ACC112 (cell line): ENCODE measurements at regions not wholly inside any gene's neighbourhood (a gene's known extent, or its start where the extent isn't known, plus 50 kb on each side); places are given as distances from the start of the nearest gene placed in this dataset.

Source experiments
- H2AFZ ChIP-seq: fragments of 200-600 bp; sonication (generic); one replicate; pipeline ENCODE4 v1.6.0; 2017; ENCODE audit warnings: antibody characterized with exemption, low read length; ENCODE audit not compliant: unreplicated experiment
- H3K27ac ChIP-seq: fragments of 200-600 bp; sonication (generic); 2 replicates; pipeline ENCODE4 v1.5.1; 2014; ENCODE audit warnings: low read depth, mild to moderate bottlenecking, antibody characterized with exemption, low read length, moderate library complexity
- H3K27me3 ChIP-seq: fragments of 200-600 bp; sonication (generic); 2 replicates; pipeline ENCODE4 v1.6.1; 2014; ENCODE audit warnings: mild to moderate bottlenecking, antibody characterized with exemption, low read length, moderate library complexity, mixed read lengths; ENCODE audit not compliant: insufficient read depth
- H3K36me3 ChIP-seq: fragments of 200-600 bp; sonication (generic); 2 replicates; pipeline ENCODE4 v1.6.1; 2016; ENCODE audit warnings: mild to moderate bottlenecking, antibody characterized with exemption, low read length, moderate library complexity, mixed read lengths; ENCODE audit not compliant: insufficient read depth
- H3K4me1 ChIP-seq: fragments of 200-600 bp; sonication (generic); one replicate; pipeline ENCODE4 v1.6.1; 2016; ENCODE audit warnings: low read length, mixed read lengths; ENCODE audit not compliant: insufficient read depth, unreplicated experiment, control insufficient read depth
- H3K4me3 ChIP-seq: fragments of 200-600 bp; sonication (generic); 2 replicates; pipeline ENCODE4 v1.5.1; 2014; ENCODE audit warnings: mild to moderate bottlenecking, low read depth, low read length
- H3K79me2 ChIP-seq: fragments of 200-600 bp; sonication (generic); one replicate; pipeline ENCODE4 v1.6.0; 2016; ENCODE audit warnings: low read length; ENCODE audit not compliant: control insufficient read depth, unreplicated experiment, insufficient read depth

DNA sequence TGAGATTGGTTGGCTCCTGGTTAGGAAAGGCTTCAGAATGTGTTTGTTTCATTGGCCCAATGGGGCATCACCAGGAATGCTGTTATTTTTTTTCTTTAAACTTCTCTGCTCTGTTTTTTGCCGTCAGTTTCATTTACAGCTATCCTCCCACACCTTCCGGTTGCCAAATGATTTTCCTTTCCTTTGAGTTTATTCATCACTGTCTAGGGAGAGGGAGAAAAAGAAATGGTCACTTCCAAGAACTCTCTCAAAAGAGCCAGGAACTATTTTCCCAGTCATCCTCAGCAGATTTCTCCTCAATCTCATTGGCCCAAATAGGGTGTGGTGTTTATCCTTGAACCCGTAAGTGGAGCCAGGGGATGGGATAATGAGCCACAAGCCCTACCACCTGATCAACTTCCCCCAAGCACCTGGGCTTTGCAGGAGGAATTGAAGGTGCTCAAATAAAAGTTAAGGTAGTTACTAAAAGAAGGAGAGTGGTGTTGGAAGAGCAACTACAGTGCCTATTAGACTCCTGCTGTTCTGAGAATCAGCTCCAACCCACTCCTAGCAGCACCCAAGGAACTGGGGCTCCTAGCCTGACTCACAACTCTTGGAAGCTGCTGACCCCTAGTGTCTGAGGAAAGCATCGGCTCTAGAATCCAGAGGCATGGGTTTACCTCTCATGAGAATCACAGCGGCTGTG is 183.8 kb upstream of the IL12A start:
- Histone ChIP-seq H3K27ac (peak overlapping the region; percentile 41), H3K36me3 (no peaks in the 10 kb centered on the region), H3K27me3 (no peaks in the 10 kb centered on the region), H3K4me3 (peak overlapping the region; percentile 34), H3K79me2 (peaks cover 57% of the 10 kb centered on the region), H2AFZ (no peak overlapping the region), H3K4me1 (peaks cover 23% of the 10 kb centered on the region)

- Histone ChIP-seq H3K27me3 (no peaks in the 10 kb centered on the region), H3K4me1 (peaks cover 23% of the 10 kb centered on the region), H3K27ac (no peak overlapping the region), H3K79me2 (peaks cover 52% of the 10 kb centered on the region), H2AFZ (no peak overlapping the region), H3K4me3 (no peak overlapping the region), H3K36me3 (no peaks in the 10 kb centered on the region)
Measured at GRCh38 chr3:159805411-159805772, 183.2 kb upstream of the IL12A start.

- Histone ChIP-seq H3K27me3 (no peaks in the 10 kb centered on the region), H2AFZ (no peak overlapping the region), H3K4me3 (no peak overlapping the region), H3K27ac (no peak overlapping the region), H3K36me3 (no peaks in the 10 kb centered on the region), H3K79me2 (peaks cover 46% of the 10 kb centered on the region), H3K4me1 (peaks cover 23% of the 10 kb centered on the region)
Measured at GRCh38 chr3:159806412-159806811, 182.2 kb upstream of the IL12A start.

GRCh38 chr3:159807137-159808040 is 181.2 kb upstream of the IL12A start:
- Histone ChIP-seq H3K27me3 (no peaks in the 10 kb centered on the region), H3K27ac (no peak overlapping the region), H3K4me1 (peaks cover 23% of the 10 kb centered on the region), H3K4me3 (no peak overlapping the region), H3K36me3 (no peaks in the 10 kb centered on the region), H2AFZ (no peak overlapping the region), H3K79me2 (peaks cover 43% of the 10 kb centered on the region)

GRCh38 chr3:159813822-159814531 is 174.7 kb upstream of the IL12A start:
- Histone ChIP-seq H3K27ac (no peak overlapping the region), H3K79me2 (peaks cover 32% of the 10 kb centered on the region)

GRCh38 chr3:159816512-159816911 is 172.1 kb upstream of the IL12A start:
- Histone ChIP-seq H2AFZ (no peak overlapping the region), H3K36me3 (no peaks in the 10 kb centered on the region), H3K4me1 (peaks cover 12% of the 10 kb centered on the region), H3K79me2 (peaks cover 29% of the 10 kb centered on the region), H3K27ac (no peak overlapping the region), H3K27me3 (no peaks in the 10 kb centered on the region), H3K4me3 (no peak overlapping the region)

More at GRCh38 chr3:159813822-159814531, 174.7 kb upstream of the IL12A start:
- H3K27me3 ChIP-seq = no peaks in the 10 kb centered on the region
- H3K4me3 ChIP-seq = no peak overlapping the region
- peaks cover 8% of the 10 kb centered on the region for H3K4me1 ChIP-seq
- no peaks in the 10 kb centered on the region for H3K36me3 ChIP-seq
- no peak overlapping the region for H2AFZ ChIP-seq

GRCh38 chr3:159817126-159817525 is 171.5 kb upstream of the IL12A start:
- no peak overlapping the region for H3K4me3 ChIP-seq
- peaks cover 12% of the 10 kb centered on the region for H3K4me1 ChIP-seq
- H3K79me2 ChIP-seq = peaks cover 29% of the 10 kb centered on the region
- no peak overlapping the region for H3K27ac ChIP-seq
- no peaks in the 10 kb centered on the region for H3K36me3 ChIP-seq
- H2AFZ ChIP-seq = no peak overlapping the region
- H3K27me3 ChIP-seq = no peaks in the 10 kb centered on the region

DNA sequence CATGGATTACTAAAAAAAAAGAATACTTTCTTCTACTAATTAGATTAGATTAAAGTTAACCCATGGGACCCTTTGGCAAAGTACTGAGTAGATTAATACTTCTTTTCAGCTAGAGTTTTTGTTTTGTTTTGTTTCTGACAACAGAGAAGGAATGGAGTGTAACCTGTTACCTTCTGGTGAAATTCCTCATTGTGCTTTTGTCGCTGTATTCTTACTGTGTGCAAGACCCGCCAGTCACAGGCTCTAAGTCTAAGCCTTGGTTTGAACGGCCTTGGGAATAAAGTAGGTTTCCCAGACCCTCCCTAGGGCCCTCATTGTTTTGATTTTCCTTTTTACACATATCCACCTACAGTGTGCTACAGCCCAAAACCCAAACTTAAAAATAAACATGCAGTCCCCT is 171.1 kb upstream of the IL12A start:
- H3K79me2 ChIP-seq = peaks cover 29% of the 10 kb centered on the region
- no peak overlapping the region for H3K27ac ChIP-seq

DNA sequence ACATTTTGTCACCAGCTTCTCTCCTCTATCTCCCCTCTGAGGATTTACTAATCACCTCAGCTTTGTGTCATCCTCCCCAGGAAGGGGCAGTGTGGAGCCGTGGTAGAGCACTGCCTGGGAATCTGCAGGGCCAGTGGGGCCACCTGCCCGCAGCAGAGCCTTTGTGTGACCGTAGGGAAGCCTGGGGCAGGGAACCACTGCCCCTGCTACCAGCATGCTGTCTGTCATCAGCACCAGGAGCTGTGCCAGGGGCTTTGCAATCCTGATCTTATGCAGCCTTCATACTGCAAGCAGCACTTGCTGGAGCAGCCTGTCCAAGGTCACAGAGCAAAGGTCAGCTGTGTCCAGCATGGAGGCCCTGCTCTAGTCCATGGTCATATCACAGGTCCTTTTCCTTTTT is 170.2 kb upstream of the IL12A start:
- Histone ChIP-seq H3K79me2 (peaks cover 23% of the 10 kb centered on the region), H2AFZ (no peak overlapping the region)

More for the DNA sequence above, 171.1 kb upstream of the IL12A start:
- H3K4me1 ChIP-seq = peaks cover 12% of the 10 kb centered on the region
- H3K36me3 ChIP-seq = no peaks in the 10 kb centered on the region
- no peak overlapping the region for H2AFZ ChIP-seq
- no peaks in the 10 kb centered on the region for H3K27me3 ChIP-seq
- no peak overlapping the region for H3K4me3 ChIP-seq

GRCh38 chr3:159818997-159819500 is 169.6 kb upstream of the IL12A start:
- no peaks in the 10 kb centered on the region for H3K36me3 ChIP-seq

More for the DNA sequence above, 170.2 kb upstream of the IL12A start:
- Histone ChIP-seq H3K36me3 (no peaks in the 10 kb centered on the region), H3K4me1 (peaks cover 15% of the 10 kb centered on the region), H3K4me3 (no peak overlapping the region), H3K27ac (no peak overlapping the region), H3K27me3 (no peaks in the 10 kb centered on the region)

More at GRCh38 chr3:159818997-159819500, 169.6 kb upstream of the IL12A start:
- no peak overlapping the region for H3K4me3 ChIP-seq
- peaks cover 18% of the 10 kb centered on the region for H3K79me2 ChIP-seq
- H3K27me3 ChIP-seq = no peaks in the 10 kb centered on the region
- H3K4me1 ChIP-seq = peaks cover 18% of the 10 kb centered on the region
- H2AFZ ChIP-seq = no peak overlapping the region
- no peak overlapping the region for H3K27ac ChIP-seq
